ENCODE measurements at regions not wholly inside any gene's neighbourhood (a gene's known extent, or its start where the extent isn't known, plus 50 kb on each side); places are given as distances from the start of the nearest gene placed in this dataset.

GRCh38 chr5:174317256-174317894 lies 271.9 kb downstream of the NSG2 start:
- Histone ChIP-seq H3K4me3 (ENCODE audit: low read depth in 2 of 2, low read length in 2 of 2) (no peak overlapping the region), H3K36me3 (ENCODE audit: control insufficient read depth, insufficient read depth, low read length) (no peaks in the 10 kb centered on the region), H3K27me3 (ENCODE audit: control insufficient read depth, insufficient read depth, low read length) (peaks cover 28% of the 10 kb centered on the region), H3K27ac (ENCODE audit: low read length) (no peak overlapping the region), H3K4me1 (ENCODE audit: control insufficient read depth, insufficient read depth, low read length) (no peaks in the 10 kb centered on the region), H3K9me3 (ENCODE audit: control insufficient read depth, insufficient read depth, low read depth, low read length) (no peaks in the 10 kb centered on the region)
- TF ChIP-seq REST (IDR thresholded peaks at IDR 0.05; ENCODE audit: insufficient read depth in 1 of 2, low read depth in 2 of 2, low read length in 1 of 2): peak in 1 of 2 experiments; percentile 75; a peak in 1 of 4 replicates
- no peak for TF ChIP-seq SIN3A (IDR thresholded peaks at IDR 0.05; ENCODE audit: borderline replicate concordance, insufficient read depth, low read depth, low read length)
- TF ChIP-seq POLR2AphosphoS5 (IDR thresholded peaks at IDR 0.05; ENCODE audit: low read depth, low read length): no peak
- peak; percentile 90 for TF ChIP-seq CTCF (IDR thresholded peaks at IDR 0.05)
- TF ChIP-seq TCF7L2 (IDR thresholded peaks at IDR 0.05; ENCODE audit: low read depth, low read length): no peak
- CTCF ChIA-PET: interaction anchor here (0.5 to 1.9 kb wide), 8 partner anchors 28 to 1333 kb away, joined by 3 to 21 read pairs (median 3); partner anchors contain the start of genes ATP6V0E1 and NSG2
- no TSS peak for BruUV-seq (replicated peaks)
- in situ Hi-C loops (cut with HindIII; ENCODE audit: low pct_unique_long_range_greater_than_20kb, low sequenced_read_pairs): no loop called here
- POLR2A ChIA-PET: no interaction called here
- DNase-seq (ENCODE audit: low read depth, low spot score) (peak; percentile 51), ATAC-seq (peak; percentile 95)
- intact Hi-C loops (cut with micrococcal nuclease; ENCODE audit: unreplicated experiment): loop anchor here (1.0 kb wide), 2 partner anchors 297 to 698 kb away; no protein-coding TSS in a partner anchor

GRCh38 chr5:174318578-174318977 lies 273.1 kb downstream of the NSG2 start:
- H3K27ac ChIP-seq (ENCODE audit: low read length): no peak overlapping the region
- H3K4me3 ChIP-seq (ENCODE audit: low read depth in 2 of 2, low read length in 2 of 2): no peak overlapping the region
- DNase-seq (ENCODE audit: low read depth, low spot score): no peak
- H3K27me3 ChIP-seq (ENCODE audit: control insufficient read depth, insufficient read depth, low read length): peaks cover 22% of the 10 kb centered on the region
- no peak for ATAC-seq
- CTCF ChIA-PET: no interaction called here
- BruUV-seq (replicated peaks): no TSS peak
- H3K4me1 ChIP-seq (ENCODE audit: control insufficient read depth, insufficient read depth, low read length): no peaks in the 10 kb centered on the region
- intact Hi-C loops (cut with micrococcal nuclease; ENCODE audit: unreplicated experiment): no loop called here
- TF ChIP-seq TCF7L2 (IDR thresholded peaks at IDR 0.05; ENCODE audit: low read depth, low read length) (no peak), POLR2AphosphoS5 (IDR thresholded peaks at IDR 0.05; ENCODE audit: low read depth, low read length) (no peak), SIN3A (IDR thresholded peaks at IDR 0.05; ENCODE audit: borderline replicate concordance, insufficient read depth, low read depth, low read length) (no peak), CTCF (IDR thresholded peaks at IDR 0.05) (no peak), REST (IDR thresholded peaks at IDR 0.05; ENCODE audit: insufficient read depth in 1 of 2, low read depth in 2 of 2, low read length in 1 of 2) (no peak)
- no peaks in the 10 kb centered on the region for H3K9me3 ChIP-seq (ENCODE audit: control insufficient read depth, insufficient read depth, low read depth, low read length)
- POLR2A ChIA-PET: no interaction called here
- no peaks in the 10 kb centered on the region for H3K36me3 ChIP-seq (ENCODE audit: control insufficient read depth, insufficient read depth, low read length)
- in situ Hi-C loops (cut with HindIII; ENCODE audit: low pct_unique_long_range_greater_than_20kb, low sequenced_read_pairs): no loop called here

All from Panc1 (cell line).